Fibroblast of mammary gland (primary cell): ENCODE measurements at regions not wholly inside any gene's neighbourhood (a gene's known extent, or its start where the extent isn't known, plus 50 kb on each side); places are given as distances from the start of the nearest gene placed in this dataset.

ENCODE experiments used
- DNase-seq: peaks from one replicate; pipeline ENCODE4 v3.0.0-alpha.2; 2010; ENCODE audit warnings: low read depth
- H3K4me3 ChIP-seq: 2 replicates; pipeline ENCODE4 v1.5.1; 2011; ENCODE audit warnings: low read depth, mild to moderate bottlenecking, low read length, moderate library complexity; ENCODE audit not compliant: control insufficient read depth
- CTCF ChIP-seq: conservative IDR thresholded peaks from 2 replicates; pipeline ENCODE4 v1.5.1; 2011; ENCODE audit warnings: low read depth, low read length, inconsistent platforms; ENCODE audit not compliant: control insufficient read depth, insufficient read depth

- H3K4me3 ChIP-seq = no peak overlapping the region
- no peak for TF ChIP-seq CTCF
- peak; percentile 1 for DNase-seq
Measured at GRCh38 chr4:66681962-66682361, 863.3 kb downstream of the CENPC start.

- TF ChIP-seq CTCF = no peak
- H3K4me3 ChIP-seq = no peak overlapping the region
- no peak for DNase-seq
Measured at GRCh38 chr4:66667249-66667648, 878.1 kb downstream of the CENPC start.

DNA sequence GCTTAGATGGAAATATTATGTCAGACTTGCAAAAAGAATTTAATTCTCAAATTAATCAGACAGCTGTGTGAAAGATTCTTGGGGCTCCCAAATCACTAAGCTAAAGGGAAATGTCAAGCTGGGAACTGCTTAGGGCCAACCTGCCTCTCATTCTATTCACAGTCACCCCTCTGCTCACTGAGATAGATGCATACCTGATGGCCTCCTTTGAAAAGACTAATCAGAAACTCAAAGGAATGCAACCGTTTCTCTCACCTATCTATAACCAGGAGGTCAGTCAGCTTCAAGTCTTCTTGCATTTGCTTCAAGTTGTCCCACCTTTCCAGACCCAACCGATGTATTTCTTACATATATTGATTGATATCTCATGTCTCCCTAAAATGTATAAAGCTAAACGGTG, 882.7 kb downstream of the CENPC start:
- DNase-seq = no peak
- no peak overlapping the region for H3K4me3 ChIP-seq

GRCh38 chr4:66658809-66659208, 886.5 kb downstream of the CENPC start:
- no peak for TF ChIP-seq CTCF

More for the DNA sequence above, 882.7 kb downstream of the CENPC start:
- no peak for TF ChIP-seq CTCF

GRCh38 chr4:66655505-66655904, 889.8 kb downstream of the CENPC start:
- TF ChIP-seq CTCF = no peak
- DNase-seq = no peak
- no peak overlapping the region for H3K4me3 ChIP-seq

More at GRCh38 chr4:66658809-66659208, 886.5 kb downstream of the CENPC start:
- no peak overlapping the region for H3K4me3 ChIP-seq
- no peak for DNase-seq

- no peak for TF ChIP-seq CTCF
Measured at GRCh38 chr4:66653937-66654336, 891.4 kb downstream of the CENPC start.

GRCh38 chr4:66649236-66649635, 896.1 kb downstream of the CENPC start:
- no peak for DNase-seq
- no peak for TF ChIP-seq CTCF
- H3K4me3 ChIP-seq = no peak overlapping the region

More at GRCh38 chr4:66653937-66654336, 891.4 kb downstream of the CENPC start:
- no peak overlapping the region for H3K4me3 ChIP-seq
- DNase-seq = no peak
